PC-9 (cell line): ENCODE measurements at regions not wholly inside any gene's neighbourhood (a gene's known extent, or its start where the extent isn't known, plus 50 kb on each side); places are given as distances from the start of the nearest gene placed in this dataset.

Source experiments
- BruUV-seq: library from RNA; stranded (reverse); fragments of 400-500 nt; replicated peaks from 2 replicates; lab custom pipeline; 2021; lab: Mats Ljungman, UMichigan
- CTCF ChIA-PET: fragments of 300-600 bp; sonication (Branson Sonifier 250); formaldehyde crosslinking; loops from one replicate; lab custom pipeline; 2022; ENCODE audit warnings: antibody characterized with exemption; lab: Charles Lee
- POLR2A ChIA-PET: fragments of 300-600 bp; sonication (Branson Sonifier 250); formaldehyde crosslinking; loops from one replicate; lab custom pipeline; 2022; ENCODE audit warnings: antibody characterized with exemption; ENCODE audit not compliant: unreplicated experiment; lab: Charles Lee
- DNase-seq, 2 experiments: peaks; one replicate each; pipeline versions ENCODE4 v3.0.0 to v3.0.0-alpha.2; 2015 to 2022; ENCODE audit warnings: mixed read lengths in 1 of 2
- H2AFZ ChIP-seq: fragments of 200-600 bp; sonication (generic); 2 replicates; pipeline ENCODE4 v1.8.1; 2017; ENCODE audit warnings: antibody characterized with exemption
- H3F3A ChIP-seq: fragments of 200-600 bp; sonication (generic); 2 replicates; pipeline ENCODE4 v1.8.1; 2017; ENCODE audit warnings: antibody characterized with exemption, mild to moderate bottlenecking, low read depth; ENCODE audit not compliant: insufficient read depth
- H3K27ac ChIP-seq: fragments of 200-600 bp; sonication (generic); 2 replicates; pipeline ENCODE4 v1.6.1; 2016; ENCODE audit warnings: mixed run types
- H3K27me3 ChIP-seq: fragments of 200-600 bp; sonication (generic); 2 replicates; pipeline ENCODE4 v1.6.1; 2016; ENCODE audit warnings: low read depth, mixed run types; ENCODE audit not compliant: insufficient read depth
- H3K36me3 ChIP-seq: fragments of 200-600 bp; sonication (generic); 2 replicates; pipeline ENCODE4 v1.6.1; 2016; ENCODE audit warnings: low read depth, mixed run types
- H3K4me1 ChIP-seq: fragments of 200-600 bp; sonication (generic); replicated peaks from 2 replicates; pipeline ENCODE4 v1.6.1; 2016; ENCODE audit warnings: mixed run types; ENCODE audit not compliant: insufficient read depth
- H3K4me2 ChIP-seq: fragments of 200-600 bp; sonication (generic); 2 replicates; pipeline ENCODE4 v1.6.1; 2017; ENCODE audit warnings: mixed run types
- H3K4me3 ChIP-seq: fragments of 200-600 bp; sonication (generic); 2 replicates; pipeline ENCODE4 v1.6.1; 2016; ENCODE audit warnings: mixed run types
- H3K79me2 ChIP-seq: fragments of 200-600 bp; sonication (generic); 2 replicates; pipeline ENCODE4 v1.6.1; 2017; ENCODE audit warnings: low read depth, mixed run types
- H3K9me2 ChIP-seq: fragments of 200-600 bp; sonication (generic); 2 replicates; pipeline ENCODE4 v1.8.1; 2017; ENCODE audit warnings: mild to moderate bottlenecking; ENCODE audit not compliant: insufficient read depth
- H3K9me3 ChIP-seq: fragments of 200-600 bp; sonication (generic); 2 replicates; pipeline ENCODE4 v1.8.1; 2016; ENCODE audit warnings: low read depth; ENCODE audit not compliant: insufficient read depth
- H4K20me1 ChIP-seq: fragments of 200-600 bp; sonication (generic); 2 replicates; pipeline ENCODE4 v1.8.1; 2017; ENCODE audit not compliant: insufficient read depth
- CTCF ChIP-seq: fragments of 200-600 bp; sonication (generic); conservative IDR thresholded peaks from 2 replicates; pipeline ENCODE4 v1.6.1; 2017; ENCODE audit warnings: mixed run types, antibody characterized with exemption, mild to moderate bottlenecking, moderate library complexity
- EZH2 ChIP-seq: fragments of 200-600 bp; sonication (generic); IDR thresholded peaks from 2 replicates; pipeline ENCODE4 v1.8.0; 2017; ENCODE audit warnings: antibody characterized with exemption, low read depth
- intact Hi-C: fragments of 100-400 bp; cut with micrococcal nuclease; formaldehyde crosslinking; loops from one replicate; pipeline ENCODE4 v1.10.0; 2022; ENCODE audit not compliant: unreplicated experiment

GRCh38 chr3:102000620-102001209 is 151.4 kb downstream of the NFKBIZ start:
- Histone ChIP-seq H3F3A (no peaks in the 10 kb centered on the region), H3K4me3 (no peak overlapping the region), H3K4me1 (no peaks in the 10 kb centered on the region), H3K27me3 (no peaks in the 10 kb centered on the region), H3K9me3 (no peaks in the 10 kb centered on the region), H3K36me3 (no peaks in the 10 kb centered on the region), H3K4me2 (no peak overlapping the region), H2AFZ (no peak overlapping the region), H3K27ac (no peak overlapping the region), H3K79me2 (no peaks in the 10 kb centered on the region), H4K20me1 (no peaks in the 10 kb centered on the region), H3K9me2 (no peaks in the 10 kb centered on the region)
- ChIA-PET POLR2A (no interaction called here), CTCF (interaction anchor here (0.6 kb wide), 1 partner anchor 1381 kb away, joined by 5 read pairs; no protein-coding TSS in a partner anchor)
- BruUV-seq = no TSS peak
- intact Hi-C loops = no loop called here
- TF ChIP-seq EZH2 (no peak), CTCF (no peak)
- DNase-seq = peak in 1 of 2 experiments; percentile 49

DNA sequence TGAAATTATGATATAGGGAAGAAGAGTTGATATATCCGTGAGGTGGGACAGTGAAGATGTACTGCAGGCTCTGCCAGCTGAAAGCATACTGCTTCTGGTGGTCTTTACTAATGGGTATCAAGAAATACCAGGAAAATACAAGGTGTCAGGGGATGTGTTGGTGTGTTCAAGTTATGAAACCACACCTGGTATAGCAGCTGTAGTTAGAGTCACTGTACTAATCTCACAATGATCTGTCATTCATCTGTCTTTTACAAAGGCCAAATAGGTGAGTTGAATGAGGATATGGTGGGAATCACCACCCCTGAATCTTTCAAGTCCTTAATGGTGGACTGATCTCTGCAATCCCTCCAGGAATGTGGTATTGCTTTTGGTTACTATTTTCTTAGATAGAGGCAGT is 152.7 kb downstream of the NFKBIZ start:
- Histone ChIP-seq H3K79me2 (no peaks in the 10 kb centered on the region), H3K27me3 (no peaks in the 10 kb centered on the region), H2AFZ (no peak overlapping the region), H3K9me3 (no peaks in the 10 kb centered on the region), H3K36me3 (no peaks in the 10 kb centered on the region), H3K4me3 (no peak overlapping the region), H3K9me2 (no peaks in the 10 kb centered on the region), H3K4me2 (no peak overlapping the region), H4K20me1 (no peaks in the 10 kb centered on the region), H3F3A (no peaks in the 10 kb centered on the region), H3K27ac (no peak overlapping the region), H3K4me1 (no peaks in the 10 kb centered on the region)
- no TSS peak for BruUV-seq
- TF ChIP-seq CTCF = no peak
- no peak for TF ChIP-seq EZH2
- intact Hi-C loops = no loop called here
- POLR2A ChIA-PET = no interaction called here
- DNase-seq = no peak
- CTCF ChIA-PET = no interaction called here

DNA sequence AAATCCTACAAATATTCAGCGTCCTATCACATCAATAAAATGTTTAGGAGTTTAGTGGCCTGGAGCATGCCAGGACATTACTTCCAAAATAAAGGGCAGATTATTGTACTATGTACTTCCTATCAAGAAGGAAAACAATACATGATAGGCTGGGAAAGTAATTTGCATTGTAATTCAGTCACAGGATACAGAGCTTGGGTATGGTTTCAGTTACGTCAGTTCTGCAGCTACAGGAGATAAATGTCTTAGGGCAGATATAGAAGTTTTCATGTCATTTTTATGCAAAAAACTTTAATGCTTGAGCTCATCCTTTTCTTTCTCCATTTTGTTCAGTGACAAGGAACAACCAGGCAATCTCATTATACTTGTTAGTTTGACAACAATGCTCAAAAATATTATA is 155.2 kb downstream of the NFKBIZ start:
- no peaks in the 10 kb centered on the region for H3K79me2 ChIP-seq
- ChIA-PET CTCF (interaction anchor here (0.9 kb wide), 1 partner anchor 159 kb away, joined by 3 read pairs; no protein-coding TSS in a partner anchor), POLR2A (interaction anchor here (0.7 kb wide), 1 partner anchor 73 kb away, joined by 7 read pairs; no protein-coding TSS in a partner anchor)
- H3K9me3 ChIP-seq = no peaks in the 10 kb centered on the region
- intact Hi-C loops = no loop called here
- no peak for DNase-seq
- H3K27ac ChIP-seq = no peak overlapping the region
- no peaks in the 10 kb centered on the region for H3K4me1 ChIP-seq
- H3K27me3 ChIP-seq = no peaks in the 10 kb centered on the region
- TF ChIP-seq EZH2 (no peak), CTCF (no peak)
- no TSS peak for BruUV-seq
- H2AFZ ChIP-seq = no peak overlapping the region
- no peaks in the 10 kb centered on the region for H3K9me2 ChIP-seq
- no peaks in the 10 kb centered on the region for H3K36me3 ChIP-seq
- H3F3A ChIP-seq = no peaks in the 10 kb centered on the region
- no peak overlapping the region for H3K4me2 ChIP-seq
- H3K4me3 ChIP-seq = no peak overlapping the region
- no peaks in the 10 kb centered on the region for H4K20me1 ChIP-seq
